H1 (cell line): ENCODE measurements at regions not wholly inside any gene's neighbourhood (a gene's known extent, or its start where the extent isn't known, plus 50 kb on each side); places are given as distances from the start of the nearest gene placed in this dataset.

ENCODE experiments used
- CTCF ChIA-PET: fragments of 300-600 bp; sonication (Branson Sonifier 250); formaldehyde crosslinking; loops from one replicate; lab custom pipeline; 2021; ENCODE audit not compliant: partially characterized antibody; lab: Charles Lee
- POLR2A ChIA-PET: fragments of 300-600 bp; sonication (Branson Sonifier 250); formaldehyde crosslinking; loops from one replicate; lab custom pipeline; 2021; ENCODE audit warnings: inconsistent platforms; ENCODE audit not compliant: partially characterized antibody; lab: Charles Lee
- DNase-seq, 2 experiments: peaks; one replicate each; pipeline versions ENCODE4 v3.0.0 to v3.0.0-alpha.2; 2010 to 2022; ENCODE audit warnings: low spot score in 2 of 2, low read depth in 1 of 2, mixed read lengths in 1 of 2
- FAIRE-seq: peaks from 2 replicates; lab custom pipeline; 2011; peaks lifted over from hg19 to GRCh38; lab: Jason Lieb, UNC
- H2AFZ ChIP-seq: 2 replicates; pipeline ENCODE4 v1.8.1; 2012; ENCODE audit warnings: low read length, inconsistent platforms
- H2AK5ac ChIP-seq: 2 replicates; pipeline ENCODE4 v1.6.1; 2013; ENCODE audit warnings: low read depth, low read length
- H2BK120ac ChIP-seq: replicated peaks from 2 replicates; pipeline ENCODE3; 2013; ENCODE audit warnings: low read depth, low read length, inconsistent platforms
- H2BK12ac ChIP-seq: 2 replicates; pipeline ENCODE4 v1.6.1; 2013; ENCODE audit warnings: low read depth, low read length
- H2BK15ac ChIP-seq: 2 replicates; pipeline ENCODE4 v1.6.1; 2013; ENCODE audit warnings: low read length
- H2BK20ac ChIP-seq: 2 replicates; pipeline ENCODE4 v1.6.1; 2013; ENCODE audit warnings: low read length
- H2BK5ac ChIP-seq: 2 replicates; pipeline ENCODE4 v1.6.1; 2013; ENCODE audit warnings: low read depth, low read length
- H3K14ac ChIP-seq: 2 replicates; pipeline ENCODE4 v1.6.1; 2013; ENCODE audit warnings: inconsistent platforms; ENCODE audit not compliant: insufficient read length
- H3K18ac ChIP-seq: 2 replicates; pipeline ENCODE4 v1.6.1; 2013; ENCODE audit warnings: low read length; ENCODE audit errors: extremely low read depth
- H3K23ac ChIP-seq: 2 replicates; pipeline ENCODE4 v1.6.1; 2013; ENCODE audit warnings: inconsistent platforms; ENCODE audit not compliant: insufficient read length
- H3K23me2 ChIP-seq: 2 replicates; pipeline ENCODE4 v1.6.1; 2013; ENCODE audit warnings: low read depth, low read length
- H3K27ac ChIP-seq: 2 replicates; pipeline ENCODE4 v1.6.1; 2011; ENCODE audit warnings: low read depth, low read length, inconsistent platforms
- H3K27me3 ChIP-seq, 4 experiments: replicated peaks in 1 of 4; 1 replicate in 1 of 4; 2 replicates in 3 of 4; pipeline versions ENCODE4 v1.6.1 to v1.8.1; 2011 to 2013; ENCODE audit warnings: low read length in 3 of 4, mild to moderate bottlenecking in 3 of 4, inconsistent platforms in 2 of 4, mixed read lengths in 2 of 4, moderate library complexity in 1 of 4; ENCODE audit not compliant: control insufficient read depth in 3 of 4, insufficient read depth in 3 of 4; ENCODE audit errors: extremely low read depth in 1 of 4
- H3K36me3 ChIP-seq, 4 experiments: 2 replicates each; pipeline versions ENCODE4 v1.6.1 to v1.8.1; 2011 to 2013; ENCODE audit warnings: mild to moderate bottlenecking in 4 of 4, low read length in 3 of 4, moderate library complexity in 2 of 4, control low read depth in 1 of 4, inconsistent platforms in 1 of 4; ENCODE audit not compliant: insufficient read depth in 4 of 4, control insufficient read depth in 2 of 4
- H3K4ac ChIP-seq: replicated peaks from 2 replicates; pipeline ENCODE3; 2013; ENCODE audit warnings: low read length, low read depth, mixed read lengths, inconsistent platforms; ENCODE audit not compliant: insufficient read length
- H3K4me1 ChIP-seq, 4 experiments: replicated peaks in 1 of 4; 1 replicate in 1 of 4; 2 replicates in 3 of 4; pipeline versions ENCODE4 v1.6.1 to v1.8.1; 2011 to 2013; ENCODE audit warnings: low read length in 3 of 4, inconsistent platforms in 2 of 4, mixed read lengths in 1 of 4; ENCODE audit not compliant: insufficient read depth in 4 of 4, control insufficient read depth in 3 of 4
- H3K4me2 ChIP-seq, 2 experiments: 2 replicates each; pipeline versions ENCODE4 v1.6.1 to v1.8.1; 2011 to 2013; ENCODE audit warnings: low read depth in 2 of 2, low read length in 2 of 2, control low read depth in 1 of 2, inconsistent platforms in 1 of 2, mild to moderate bottlenecking in 1 of 2; ENCODE audit not compliant: insufficient read depth in 1 of 2
- H3K4me3 ChIP-seq, 4 experiments: fragments of 200-600, 300-600 bp in 1 of 4; sonication (generic), shearing (Covaris generic), sonication (Bioruptor Twin) in 1 of 4; 2 replicates each; pipeline versions ENCODE4 v1.5.1 to v1.8.1; 2011 to 2016; ENCODE audit warnings: low read length in 4 of 4, low read depth in 3 of 4, control low read depth in 2 of 4, inconsistent platforms in 2 of 4, mild to moderate bottlenecking in 2 of 4, mixed read lengths in 1 of 4, moderate library complexity in 1 of 4; ENCODE audit not compliant: insufficient read depth in 2 of 4; ENCODE audit errors: extremely low read depth in 1 of 4
- H3K56ac ChIP-seq: replicated peaks from 2 replicates; pipeline ENCODE3; 2013; ENCODE audit warnings: low read depth, mild to moderate bottlenecking, mixed read lengths, low read length, inconsistent platforms; ENCODE audit not compliant: insufficient read length
- H3K79me1 ChIP-seq: 2 replicates; pipeline ENCODE4 v1.6.1; 2013; ENCODE audit warnings: low read depth, low read length, control low read depth
- H3K79me2 ChIP-seq, 2 experiments: 2 replicates each; pipeline versions ENCODE4 v1.6.1 to v1.8.1; 2012 to 2013; ENCODE audit warnings: low read length in 2 of 2, mild to moderate bottlenecking in 2 of 2, inconsistent platforms in 1 of 2; ENCODE audit not compliant: insufficient read depth in 2 of 2, control insufficient read depth in 1 of 2
- H3K9ac ChIP-seq, 4 experiments: replicated peaks in 1 of 4; 1 replicate in 1 of 4; 2 replicates in 3 of 4; pipeline versions ENCODE4 v1.6.1 to v1.8.1; 2011 to 2013; ENCODE audit warnings: low read depth in 3 of 4, low read length in 3 of 4, control low read depth in 2 of 4, mild to moderate bottlenecking in 2 of 4, moderate library complexity in 2 of 4, inconsistent platforms in 1 of 4; ENCODE audit errors: extremely low read depth in 1 of 4
- H3K9me3 ChIP-seq, 2 experiments: 2 replicates each; pipeline versions ENCODE4 v1.6.1 to v1.8.1; 2012 to 2013; ENCODE audit warnings: mild to moderate bottlenecking in 2 of 2, moderate library complexity in 2 of 2, control low read depth in 1 of 2, inconsistent platforms in 1 of 2, low read depth in 1 of 2, low read length in 1 of 2, mixed read lengths in 1 of 2; ENCODE audit not compliant: insufficient read depth in 2 of 2
- H4K20me1 ChIP-seq, 2 experiments: replicated peaks in 1 of 2; 2 replicates each; pipeline versions ENCODE3 to v1.8.1; 2011 to 2013; ENCODE audit warnings: inconsistent platforms in 2 of 2, low read length in 2 of 2, mild to moderate bottlenecking in 1 of 2; ENCODE audit not compliant: insufficient read depth in 2 of 2, control insufficient read depth in 1 of 2
- H4K5ac ChIP-seq: 2 replicates; pipeline ENCODE4 v1.6.1; 2013; ENCODE audit warnings: low read length, low read depth, mixed read lengths, inconsistent platforms; ENCODE audit not compliant: insufficient read length
- H4K8ac ChIP-seq: 2 replicates; pipeline ENCODE4 v1.8.0; 2013; ENCODE audit warnings: mild to moderate bottlenecking, moderate library complexity, low read length, inconsistent platforms; ENCODE audit not compliant: insufficient read depth; ENCODE audit errors: extremely low read depth
- H4K91ac ChIP-seq: replicated peaks from 2 replicates; pipeline ENCODE3; 2013; ENCODE audit warnings: low read length, mixed read lengths, inconsistent platforms; ENCODE audit not compliant: insufficient read length
- ATF3 ChIP-seq: IDR thresholded peaks from 2 replicates; pipeline ENCODE4 v1.6.1; 2011; ENCODE audit warnings: low read depth, mild to moderate bottlenecking, low read length; ENCODE audit not compliant: insufficient read depth
- CTBP2 ChIP-seq: IDR thresholded peaks from 2 replicates; pipeline ENCODE4 v1.7.0; 2011; ENCODE audit warnings: borderline replicate concordance, mild to moderate bottlenecking, moderate library complexity, mixed read lengths, low read length; ENCODE audit not compliant: insufficient read depth, insufficient read length
- GTF2F1 ChIP-seq: IDR thresholded peaks from 2 replicates; pipeline ENCODE4 v1.6.1; 2012; ENCODE audit warnings: low read depth, low read length, improper control_type of control experiment, borderline replicate concordance
- HDAC2 ChIP-seq, 2 experiments: fragments of 300-600 bp in 1 of 2; sonication (generic) in 1 of 2; IDR thresholded peaks; 2 replicates each; pipeline ENCODE4 v1.6.1; 2011 to 2012; ENCODE audit warnings: low read depth in 2 of 2, low read length in 2 of 2, mild to moderate bottlenecking in 2 of 2, moderate library complexity in 2 of 2, borderline replicate concordance in 1 of 2, inconsistent platforms in 1 of 2
- JUN ChIP-seq: IDR thresholded peaks from 2 replicates; pipeline ENCODE4 v1.6.1; 2011; ENCODE audit warnings: low read depth, mild to moderate bottlenecking, improper control_type of control experiment, low read length
- POU5F1 ChIP-seq: IDR thresholded peaks from 2 replicates; pipeline ENCODE4 v1.6.1; 2011; ENCODE audit warnings: low read depth, mild to moderate bottlenecking, low read length, moderate library complexity
- RAD21 ChIP-seq, 2 experiments: IDR thresholded peaks in 1 of 2; conservative IDR thresholded peaks in 1 of 2; 2 replicates each; pipeline ENCODE4 v1.6.1; 2011; ENCODE audit warnings: low read depth in 2 of 2, low read length in 2 of 2, improper control_type of control experiment in 1 of 2, inconsistent platforms in 1 of 2, mild to moderate bottlenecking in 1 of 2, moderate library complexity in 1 of 2
- RFX5 ChIP-seq: IDR thresholded peaks from 2 replicates; pipeline ENCODE4 v1.6.1; 2011; ENCODE audit warnings: low read depth, low read length, improper control_type of control experiment, borderline replicate concordance
- SIRT6 ChIP-seq: IDR thresholded peaks from one replicate; pipeline ENCODE4 v1.7.1; 2012; ENCODE audit warnings: low read length, inconsistent platforms
- SP4 ChIP-seq: IDR thresholded peaks from 2 replicates; pipeline ENCODE4 v1.6.1; 2012; ENCODE audit warnings: low read length, inconsistent platforms
- TBP ChIP-seq: IDR thresholded peaks from 2 replicates; pipeline ENCODE4 v1.6.1; 2011; ENCODE audit warnings: low read depth, low read length, improper control_type of control experiment
- ZNF274 ChIP-seq: IDR thresholded peaks from 2 replicates; pipeline ENCODE4 v1.7.0; 2012; ENCODE audit warnings: low read length, borderline replicate concordance; ENCODE audit errors: extremely low read depth
- WGBS, 2 experiments: shearing (Covaris generic) in 1 of 2; methylation state at CpG; one replicate each; pipeline versions ENCODE4 v1.1.6 to v1.1.7; 2013 to 2015; ENCODE audit warnings: low lambda C conversion rate in 2 of 2, mixed read lengths in 2 of 2, inconsistent platforms in 1 of 2, low coverage in 1 of 2, missing lambda C conversion rate in 1 of 2; ENCODE audit not compliant: insufficient replicate concordance in 2 of 2, insufficient coverage in 1 of 2, insufficient read length in 1 of 2; ENCODE audit errors: extremely low coverage in 1 of 2, missing lambda C conversion rate in 1 of 2; 5-methylcytosine and 5-hydroxymethylcytosine counted together

- CTCF ChIA-PET, result interaction anchor here (0.6 to 1.2 kb wide), 5 partner anchors 9 to 295 kb away, joined by 3 to 4 read pairs (median 3); no protein-coding TSS in a partner anchor
- H3K9ac ChIP-seq, result no peak overlapping the region
- H3K4me3 ChIP-seq, result no peak overlapping the region
- 96% methylated on average over 1 of the region's 1 CpG; no CpG with 5 or more reads in 1 of the 2 experiments for WGBS, 2 experiments
- H3K27ac ChIP-seq, result no peak overlapping the region
- H2BK15ac ChIP-seq, result no peak overlapping the region
- DNase-seq, result no peak
- no peak overlapping the region for H3K14ac ChIP-seq
- no peaks in the 10 kb centered on the region for H3K9me3 ChIP-seq
- no peaks in the 10 kb centered on the region for H3K4me1 ChIP-seq
- no peak overlapping the region for H4K8ac ChIP-seq
- H4K5ac ChIP-seq, result no peak overlapping the region
- no peaks in the 10 kb centered on the region for H3K36me3 ChIP-seq
- H3K4ac ChIP-seq, result no peak overlapping the region
- H3K79me2 ChIP-seq, result no peaks in the 10 kb centered on the region
- POLR2A ChIA-PET, result no interaction called here
- H2BK12ac ChIP-seq, result no peak overlapping the region
- H2BK5ac ChIP-seq, result no peak overlapping the region
- no peaks in the 10 kb centered on the region for H4K20me1 ChIP-seq
- no peak overlapping the region for H2BK20ac ChIP-seq
- H3K18ac ChIP-seq, result no peak overlapping the region
- no peaks in the 10 kb centered on the region for H3K23me2 ChIP-seq
- H2AK5ac ChIP-seq, result no peak overlapping the region
- no peak overlapping the region for H3K56ac ChIP-seq
- no peak overlapping the region for H4K91ac ChIP-seq
- no peak for FAIRE-seq
- no peaks in the 10 kb centered on the region for H3K79me1 ChIP-seq
- no peak overlapping the region for H2BK120ac ChIP-seq
- no peak overlapping the region for H3K23ac ChIP-seq
- H2AFZ ChIP-seq, result no peak overlapping the region
- no peaks in the 10 kb centered on the region; a peak in 2 of 7 replicates for H3K27me3 ChIP-seq
- H3K4me2 ChIP-seq, result no peak overlapping the region
- TF ChIP-seq RFX5, result no peak
- no peak for TF ChIP-seq TBP
- no peak for TF ChIP-seq SIRT6
- no peak for TF ChIP-seq CTBP2
- no peak for TF ChIP-seq ZNF274
- no peak for TF ChIP-seq ATF3
- TF ChIP-seq JUN, result no peak
- no peak for TF ChIP-seq SP4
- TF ChIP-seq POU5F1, result no peak
- no peak for TF ChIP-seq HDAC2 (IDR thresholded peaks at IDR 0.05; ENCODE audit: borderline replicate concordance in 1 of 2, low read depth in 2 of 2, low read length in 2 of 2)
- no peak for TF ChIP-seq GTF2F1
- TF ChIP-seq RAD21 (IDR thresholded peaks at IDR 0.05 in 1 of 2, conservative IDR thresholded peaks at IDR 0.05 in 1 of 2; ENCODE audit: low read depth in 2 of 2, low read length in 2 of 2), result no peak
These were observed 59.8 kb upstream of the ARMC2 start for GRCh38 chr6:108788416-108788815.
